Stomach (tissue), 8 donors: ENCODE measurements at regions not wholly inside any gene's neighbourhood (a gene's known extent, or its start where the extent isn't known, plus 50 kb on each side); places are given as distances from the start of the nearest gene placed in this dataset.

Experiments used
- DNase-seq, 2 donors: peaks; one replicate each; pipeline versions ENCODE4 v3.0.0 to v3.0.0-alpha.2; 2013 to 2019
- H3K27ac ChIP-seq, 5 donors: fragments of 200-600 bp in 4 of 5; sonication (generic) in 4 of 5; one replicate each; pipeline ENCODE4 v1.5.1; 2013 to 2019; ENCODE audit warnings: mild to moderate bottlenecking in 1 of 5, moderate library complexity in 1 of 5
- H3K27me3 ChIP-seq, 3 donors: fragments of 200-600 bp; sonication (generic); one replicate each; pipeline ENCODE4 v1.5.1; 2017 to 2019; ENCODE audit warnings: mixed run types in 1 of 3
- H3K36me3 ChIP-seq, 4 donors: fragments of 200-600 bp; sonication (generic); 1 replicate in 3 of 4; 2 replicates in 1 of 4; pipeline ENCODE4 v1.5.1; 2016 to 2019
- H3K4me1 ChIP-seq, 4 donors: fragments of 200-600 bp; sonication (generic); one replicate each; pipeline ENCODE4 v1.5.1; 2016 to 2019
- H3K4me3 ChIP-seq, 4 donors: fragments of 200-600 bp; sonication (generic) in 3 of 4; one replicate each; pipeline ENCODE4 v1.5.1; 2016 to 2019; ENCODE audit warnings: mild to moderate bottlenecking in 1 of 4
- H3K9me3 ChIP-seq, 4 donors: fragments of 200-600 bp; sonication (generic); one replicate each; pipeline ENCODE4 v1.5.1; 2016 to 2019
- EP300 ChIP-seq: sonication (generic); formaldehyde crosslinking; IDR thresholded peaks from one replicate; pipeline ENCODE4 v1.6.1; 2017; ENCODE audit warnings: antibody characterized with exemption
- POLR2A ChIP-seq, 4 donors: fragments of 450-650 bp; IDR thresholded peaks; one replicate each; pipeline ENCODE4 v1.6.1; 2016; ENCODE audit warnings: antibody characterized with exemption in 4 of 4, control low read depth in 2 of 4, mild to moderate bottlenecking in 1 of 4, moderate library complexity in 1 of 4
- POLR2AphosphoS5 ChIP-seq, 3 donors: sonication (generic); formaldehyde crosslinking; IDR thresholded peaks; one replicate each; pipeline ENCODE4 v1.6.1; 2016; ENCODE audit warnings: antibody characterized with exemption in 3 of 3
- whole genome bisulfite sequencing, 5 donors: extraction: QIAGEN DNeasy Blood & Tissue Kit in 3 of 5; methylation state at CpG; one replicate each; pipeline versions ENCODE4 v1.1.5 to v1.1.7; 2013 to 2018; 5-methylcytosine and 5-hydroxymethylcytosine counted together
- intact Hi-C: fragments of 100-400 bp; cut with DNase I; formaldehyde crosslinking; loops from one replicate; pipeline ENCODE4 v1.15.1; 2023; ENCODE audit warnings: low total_unique reads
- TF ChIP-seq, protein P1 (sequence below), 7 experiments: fragments of 450-650 bp in 4 of 7; fragments of 200-600 bp in 3 of 7; sonication (generic) in 3 of 7; IDR thresholded peaks; one replicate each; pipeline ENCODE4 v1.5.1; 2016 to 2019; ENCODE audit warnings: antibody characterized with exemption in 7 of 7, control low read depth in 2 of 7, mild to moderate bottlenecking in 1 of 7
- donor health status: healthy with polysubstance abuse.
- donor health status: Bipolar disorder and iron deficiency.
- donor health status: healthy.

- intact Hi-C loops: no loop called here
- no peak for DNase-seq
- H3K4me3 ChIP-seq: no peak overlapping the region
- WGBS, 5 donors: 51 to 68% (median 65%) methylated on average over 2 of the region's 2 CpGs
- no peaks in the 10 kb centered on the region for H3K27me3 ChIP-seq
- peaks cover 3 to 11% (median 7%) of the 10 kb centered on the region in 4 donors for H3K4me1 ChIP-seq
- H3K36me3 ChIP-seq: no peaks in the 10 kb centered on the region
- TF ChIP-seq POLR2AphosphoS5 (IDR thresholded peaks at IDR 0.05): no peak
- TF ChIP-seq EP300: no peak
- TF ChIP-seq POLR2A (IDR thresholded peaks at IDR 0.05): no peak
- H3K9me3 ChIP-seq: peaks cover 5 to 9% (median 7%) of the 10 kb centered on the region in 4 donors
- H3K27ac ChIP-seq: no peak overlapping the region
Observed at GRCh38 chr11:106473089-106473722, 395.7 kb downstream of the AASDHPPT start.

DNA sequence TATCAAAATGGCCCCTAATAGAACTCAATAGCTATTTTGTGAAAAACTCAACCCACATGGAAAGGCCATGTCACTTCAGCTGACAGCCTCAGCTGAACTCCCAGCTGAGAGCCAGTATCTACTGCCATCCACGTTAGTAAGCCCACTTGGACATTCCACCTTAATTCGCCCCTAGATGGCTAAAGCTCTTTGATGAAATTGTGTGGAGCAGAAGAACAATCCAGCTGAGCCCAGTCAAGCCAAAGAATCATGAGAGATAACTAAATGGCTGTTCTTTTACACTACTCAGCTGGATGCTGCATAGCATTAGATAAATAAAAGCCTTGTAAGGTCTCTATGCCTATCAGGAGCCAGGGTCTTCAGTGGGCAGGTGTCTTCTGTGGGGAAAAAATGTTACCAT, 396.8 kb downstream of the AASDHPPT start:
- intact Hi-C loops: no loop called here
- H3K9me3 ChIP-seq: peaks cover 5 to 9% (median 7%) of the 10 kb centered on the region in 4 donors
- H3K27me3 ChIP-seq: no peaks in the 10 kb centered on the region
- no peak overlapping the region for H3K27ac ChIP-seq
- WGBS, 5 donors: 90 to 95% (median 94%) methylated on average over 2 of the region's 2 CpGs
- TF ChIP-seq, protein P1, sequence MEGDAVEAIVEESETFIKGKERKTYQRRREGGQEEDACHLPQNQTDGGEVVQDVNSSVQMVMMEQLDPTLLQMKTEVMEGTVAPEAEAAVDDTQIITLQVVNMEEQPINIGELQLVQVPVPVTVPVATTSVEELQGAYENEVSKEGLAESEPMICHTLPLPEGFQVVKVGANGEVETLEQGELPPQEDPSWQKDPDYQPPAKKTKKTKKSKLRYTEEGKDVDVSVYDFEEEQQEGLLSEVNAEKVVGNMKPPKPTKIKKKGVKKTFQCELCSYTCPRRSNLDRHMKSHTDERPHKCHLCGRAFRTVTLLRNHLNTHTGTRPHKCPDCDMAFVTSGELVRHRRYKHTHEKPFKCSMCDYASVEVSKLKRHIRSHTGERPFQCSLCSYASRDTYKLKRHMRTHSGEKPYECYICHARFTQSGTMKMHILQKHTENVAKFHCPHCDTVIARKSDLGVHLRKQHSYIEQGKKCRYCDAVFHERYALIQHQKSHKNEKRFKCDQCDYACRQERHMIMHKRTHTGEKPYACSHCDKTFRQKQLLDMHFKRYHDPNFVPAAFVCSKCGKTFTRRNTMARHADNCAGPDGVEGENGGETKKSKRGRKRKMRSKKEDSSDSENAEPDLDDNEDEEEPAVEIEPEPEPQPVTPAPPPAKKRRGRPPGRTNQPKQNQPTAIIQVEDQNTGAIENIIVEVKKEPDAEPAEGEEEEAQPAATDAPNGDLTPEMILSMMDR (IDR thresholded peaks at IDR 0.05): no peak
- TF ChIP-seq POLR2AphosphoS5 (IDR thresholded peaks at IDR 0.05): no peak
- TF ChIP-seq POLR2A (IDR thresholded peaks at IDR 0.05): no peak
- TF ChIP-seq EP300: no peak
- no peaks in the 10 kb centered on the region for H3K36me3 ChIP-seq
- H3K4me1 ChIP-seq: peaks cover 0 to 5% (median 0%) of the 10 kb centered on the region in 4 donors
- no peak for DNase-seq
- no peak overlapping the region for H3K4me3 ChIP-seq

DNA sequence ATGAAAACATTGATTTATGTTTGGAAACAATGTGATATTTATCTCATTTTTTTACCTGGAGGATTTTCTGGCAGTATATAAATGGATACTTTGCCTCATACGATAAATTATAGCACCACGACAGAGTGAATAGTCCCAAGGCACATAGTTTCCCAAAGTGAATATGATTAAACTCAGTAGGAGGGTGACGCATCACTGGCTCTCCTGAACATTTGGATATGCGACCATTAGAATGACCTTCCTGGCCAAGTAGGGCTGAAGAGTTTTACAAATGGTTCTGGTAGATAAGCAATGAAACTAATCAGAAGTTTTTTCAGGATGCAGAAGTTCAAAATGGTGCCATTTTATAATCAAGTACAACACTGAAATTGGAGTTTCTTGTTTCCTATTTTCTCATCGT, 397.7 kb downstream of the AASDHPPT start:
- H3K9me3 ChIP-seq: peaks cover 5 to 9% (median 7%) of the 10 kb centered on the region in 4 donors
- H3K27ac ChIP-seq: no peak overlapping the region
- H3K4me3 ChIP-seq: no peak overlapping the region
- intact Hi-C loops: no loop called here
- DNase-seq: no peak
- no peaks in the 10 kb centered on the region for H3K27me3 ChIP-seq
- no peaks in the 10 kb centered on the region for H3K4me1 ChIP-seq
- no peaks in the 10 kb centered on the region for H3K36me3 ChIP-seq
- TF ChIP-seq, protein P1 (IDR thresholded peaks at IDR 0.05): no peak
- TF ChIP-seq POLR2AphosphoS5 (IDR thresholded peaks at IDR 0.05) (no peak), POLR2A (IDR thresholded peaks at IDR 0.05) (no peak), EP300 (no peak)
- 70 to 95% (median 91%) methylated on average over 5 of the region's 5 CpGs for WGBS, 5 donors

- Histone ChIP-seq H3K36me3 (no peaks in the 10 kb centered on the region), H3K27ac (no peak overlapping the region), H3K9me3 (peaks cover 5 to 9% (median 7%) of the 10 kb centered on the region in 4 donors), H3K4me3 (no peak overlapping the region), H3K27me3 (no peaks in the 10 kb centered on the region), H3K4me1 (no peaks in the 10 kb centered on the region)
- intact Hi-C loops: no loop called here
- TF ChIP-seq, protein P1 (IDR thresholded peaks at IDR 0.05): no peak
- TF ChIP-seq POLR2A (IDR thresholded peaks at IDR 0.05) (no peak), POLR2AphosphoS5 (IDR thresholded peaks at IDR 0.05) (no peak), EP300 (no peak)
- DNase-seq: no peak
- 79 to 98% (median 93%) methylated on average over 1 of the region's 1 CpG for WGBS, 5 donors
Observed at GRCh38 chr11:106477776-106478175, 400.3 kb downstream of the AASDHPPT start.

DNA sequence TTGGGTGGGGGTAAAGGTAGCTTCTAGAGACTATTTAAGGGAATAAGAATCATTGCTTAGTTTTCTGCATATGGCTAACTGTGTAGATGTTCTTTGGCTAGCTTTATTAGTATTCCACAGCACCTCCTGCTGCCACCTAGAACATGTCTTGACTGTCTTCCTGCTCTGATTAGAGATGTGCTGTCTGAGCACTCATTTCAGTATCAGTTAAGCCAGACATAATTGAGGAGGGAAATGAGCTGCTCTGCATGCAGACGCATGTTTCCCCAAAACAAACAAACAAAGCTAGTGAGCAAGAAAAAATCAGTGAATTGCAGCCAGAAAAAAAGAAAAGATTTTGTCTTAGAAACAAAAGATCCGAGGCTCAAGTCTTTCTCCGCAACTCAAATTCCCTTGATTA, 402.2 kb downstream of the AASDHPPT start:
- Histone ChIP-seq H3K27ac (no peak overlapping the region), H3K9me3 (peaks cover 0 to 2% (median under 1%) of the 10 kb centered on the region in 4 donors), H3K4me3 (no peak overlapping the region), H3K36me3 (no peaks in the 10 kb centered on the region), H3K4me1 (no peaks in the 10 kb centered on the region), H3K27me3 (no peaks in the 10 kb centered on the region)
- 59 to 84% (median 71%) methylated on average over 3 of the region's 3 CpGs for WGBS, 5 donors
- DNase-seq: no peak
- intact Hi-C loops: no loop called here
- TF ChIP-seq, protein P1 (IDR thresholded peaks at IDR 0.05): no peak
- TF ChIP-seq POLR2A (IDR thresholded peaks at IDR 0.05) (no peak), POLR2AphosphoS5 (IDR thresholded peaks at IDR 0.05) (no peak), EP300 (no peak)
